HG02763 (cell line): ENCODE measurements at regions not wholly inside any gene's neighbourhood (a gene's known extent, or its start where the extent isn't known, plus 50 kb on each side); places are given as distances from the start of the nearest gene placed in this dataset.
"Not testable (repeated sequence)": the region's sequence is repeated elsewhere in the genome, so short reads cannot be mapped to it uniquely, and the experiment has no call there.

Experiments
- ATAC-seq: cut with Tn5 transposase; IDR thresholded peaks from one replicate; pipeline ENCODE4 v1.9.1; 2021; ENCODE audit warnings: mild to moderate bottlenecking, moderate library complexity; ENCODE audit not compliant: unreplicated experiment

DNA sequence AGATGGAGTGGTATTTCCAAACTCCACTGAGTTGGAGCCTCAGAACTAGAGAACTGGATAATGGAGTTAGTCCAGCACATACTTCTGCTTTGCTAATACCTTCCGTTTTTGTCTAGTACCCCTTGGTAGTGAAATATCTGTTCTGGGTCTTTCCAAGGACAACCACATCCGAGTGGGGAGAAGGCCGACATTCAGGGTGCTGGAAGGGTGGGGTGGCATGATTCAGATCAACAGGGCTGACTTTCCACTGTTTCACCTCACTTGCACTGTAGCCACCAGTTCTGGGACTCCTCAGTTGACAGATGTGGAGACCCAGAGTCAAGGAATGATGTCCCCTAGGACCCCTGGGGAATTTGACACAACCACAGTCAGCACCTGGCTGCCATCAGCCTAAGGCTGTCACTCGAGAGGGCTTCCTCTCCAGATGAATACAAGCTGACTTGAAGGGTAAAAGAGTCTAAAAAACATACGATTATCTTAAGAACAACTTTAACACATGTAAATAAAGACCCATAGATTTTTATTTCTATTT is 84.8 kb upstream of the HNF1B start:
- peak; percentile 36 for ATAC-seq

DNA sequence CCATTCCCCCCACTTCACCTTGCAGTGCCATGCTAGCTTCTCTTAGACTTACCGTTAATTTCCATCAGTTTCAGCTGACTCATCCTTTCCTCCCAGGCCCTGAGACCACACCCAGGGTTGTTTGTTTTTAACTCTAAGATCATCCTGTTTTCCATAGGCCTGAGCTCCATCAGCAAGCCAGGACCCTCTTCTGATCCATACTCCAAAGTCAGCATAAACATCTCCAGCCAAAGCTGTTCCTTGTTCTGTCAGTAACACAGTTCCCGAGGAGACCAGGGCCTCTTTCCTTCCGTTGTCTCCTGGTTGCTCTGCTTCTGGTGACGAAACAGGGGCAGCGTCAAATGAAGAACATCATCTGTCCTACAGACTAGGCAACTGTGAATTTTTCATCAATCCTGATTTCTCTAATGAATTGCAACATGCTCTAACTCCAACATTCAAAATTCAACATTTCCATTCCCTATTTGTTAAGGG is 83.8 kb upstream of the HNF1B start:
- no peak for ATAC-seq

- no peak for ATAC-seq
Measured at GRCh38 chr17:37827905-37828650, 83.2 kb upstream of the HNF1B start.

DNA sequence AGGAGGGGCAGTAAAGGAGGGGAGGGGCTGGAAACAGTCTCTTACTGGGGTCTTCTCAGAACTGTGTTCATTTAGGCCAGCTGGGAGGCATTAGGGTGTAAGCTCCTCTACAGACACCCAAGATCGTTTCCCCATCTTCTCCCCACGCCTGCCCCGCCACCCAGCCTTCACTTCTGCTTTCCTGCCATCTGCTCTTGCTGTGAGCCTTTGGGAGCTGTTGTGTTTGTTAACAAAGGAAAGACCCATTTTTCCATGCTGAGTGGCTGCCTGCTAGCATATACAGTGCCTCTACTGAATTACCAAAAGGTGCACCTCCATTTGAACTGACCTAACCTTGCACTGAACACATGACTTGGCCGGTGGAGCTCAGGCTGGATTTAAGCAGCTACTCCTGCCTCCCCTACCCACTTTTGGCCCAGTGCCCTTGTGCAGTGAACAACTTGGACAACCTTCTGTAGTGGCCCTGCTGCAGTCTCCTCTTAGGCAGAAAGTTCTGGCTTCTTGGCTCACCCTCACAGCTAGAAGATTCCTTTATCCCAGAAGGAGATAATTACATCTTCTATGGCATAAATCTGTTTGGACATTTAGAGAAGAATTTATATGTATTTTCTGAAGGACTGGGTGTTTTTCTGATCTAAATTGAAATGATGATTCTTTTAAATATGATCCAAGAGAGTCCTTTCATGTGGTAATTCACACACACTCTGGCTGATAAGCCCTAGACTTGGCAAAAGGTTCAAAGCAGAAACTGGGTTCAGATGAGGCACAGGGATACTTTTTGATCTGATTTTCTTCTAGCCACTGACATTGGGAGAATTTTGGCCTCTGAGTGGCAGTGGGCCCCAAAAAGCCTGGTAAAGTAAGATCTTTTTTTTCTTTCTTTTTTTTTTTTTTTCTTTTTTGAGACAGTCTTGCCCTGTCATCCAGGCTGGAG is 81.9 kb upstream of the HNF1B start:
- no peak for ATAC-seq

DNA sequence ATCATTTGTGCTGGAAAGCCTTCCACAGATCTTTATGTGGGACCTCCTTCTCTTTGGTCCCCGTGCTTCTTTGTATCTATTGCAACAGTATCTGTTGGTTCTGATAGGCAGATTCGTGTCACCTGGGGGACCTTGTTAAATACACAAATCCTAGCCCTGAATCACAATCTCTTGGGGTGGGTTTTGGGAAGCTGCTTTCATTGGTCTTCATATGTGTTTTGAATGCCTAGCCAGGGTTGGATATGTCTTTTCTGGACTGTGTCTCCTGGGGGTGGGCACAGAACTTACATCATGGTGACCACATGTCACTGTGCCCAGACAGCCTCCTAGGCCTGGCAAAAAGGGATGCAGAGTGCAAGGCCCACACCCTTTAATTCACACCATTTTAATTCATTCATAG is 81.0 kb upstream of the HNF1B start:
- no peak for ATAC-seq

GRCh38 chr17:37824534-37825485 is 80.0 kb upstream of the HNF1B start:
- ATAC-seq: peak; percentile 41

- ATAC-seq: no peak
Measured at GRCh38 chr17:37823996-37824395, 79.1 kb upstream of the HNF1B start.

DNA sequence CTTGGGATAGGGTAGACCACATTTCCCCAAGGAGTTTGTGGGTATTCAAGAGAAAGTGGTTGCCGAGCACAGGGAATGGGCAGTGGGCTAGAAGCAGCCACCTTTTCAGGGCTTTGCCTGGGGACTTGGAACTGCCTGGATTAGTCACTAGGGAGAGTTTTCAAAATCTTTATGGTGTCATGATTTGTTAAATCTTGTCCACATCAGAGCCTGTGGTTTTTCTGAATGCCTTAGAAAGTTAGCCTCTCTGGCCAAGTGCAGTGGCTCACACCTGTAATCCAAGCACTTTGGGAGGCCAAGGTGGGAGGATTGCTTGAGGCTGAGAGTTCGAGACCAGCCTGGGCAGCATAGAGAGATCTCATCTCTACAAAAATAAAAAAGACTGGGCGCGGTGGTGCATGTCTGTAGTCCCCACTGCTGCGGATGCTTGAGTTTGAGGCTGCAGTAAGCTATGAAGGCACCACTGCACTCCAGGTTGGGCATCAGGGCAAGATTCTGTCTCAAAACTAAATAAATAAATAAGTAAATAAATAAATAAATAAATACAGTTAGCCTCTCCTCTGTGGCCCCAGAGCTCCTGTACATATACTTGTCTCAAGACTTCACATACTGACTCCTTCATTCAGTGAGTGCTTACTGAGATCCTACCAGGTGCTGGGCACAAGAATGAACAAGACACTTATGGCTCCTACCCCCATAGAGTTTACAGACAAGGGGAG is 76.3 kb upstream of the HNF1B start:
- no peak for ATAC-seq

GRCh38 chr17:37820313-37820994 is 75.6 kb upstream of the HNF1B start:
- peak; percentile 46 for ATAC-seq

DNA sequence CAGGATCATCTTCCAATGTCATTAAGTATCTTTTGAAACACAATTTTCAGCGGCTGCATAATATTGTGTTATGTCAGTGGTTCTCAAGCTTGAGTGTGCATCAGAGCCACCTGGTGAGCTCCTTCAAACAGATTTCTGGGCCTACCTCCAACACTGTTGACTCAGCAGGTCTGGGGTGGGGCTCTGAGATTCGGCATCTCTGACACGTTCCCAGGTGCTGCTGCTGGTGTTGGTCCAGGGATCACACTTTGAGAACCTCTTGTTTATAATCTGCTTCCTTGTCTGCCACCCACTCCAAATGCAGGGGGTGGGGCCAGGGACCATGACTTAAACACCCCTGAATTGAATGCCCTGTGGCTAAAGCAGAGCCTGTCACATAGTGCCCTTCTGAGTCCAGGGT is 73.8 kb upstream of the HNF1B start:
- no peak for ATAC-seq

DNA sequence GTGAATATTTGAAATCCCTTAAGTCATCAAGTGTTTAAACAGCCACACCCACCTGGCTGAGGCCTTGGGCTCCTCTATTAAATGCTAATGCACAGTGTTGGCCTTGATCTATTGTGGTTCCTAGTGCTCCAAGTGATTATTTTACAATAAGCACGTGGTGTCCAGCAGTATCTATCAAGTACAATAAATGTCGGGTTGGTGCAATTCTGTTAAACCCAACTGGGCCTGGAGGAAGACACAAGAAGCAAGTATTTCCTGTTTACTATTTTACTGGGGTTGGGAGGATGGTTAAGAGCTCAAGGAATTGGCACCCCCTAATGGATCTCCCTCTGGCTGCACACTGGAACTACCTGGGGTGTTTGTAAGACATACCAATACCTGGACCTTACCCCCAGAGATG is 72.1 kb upstream of the HNF1B start:
- ATAC-seq: no peak

DNA sequence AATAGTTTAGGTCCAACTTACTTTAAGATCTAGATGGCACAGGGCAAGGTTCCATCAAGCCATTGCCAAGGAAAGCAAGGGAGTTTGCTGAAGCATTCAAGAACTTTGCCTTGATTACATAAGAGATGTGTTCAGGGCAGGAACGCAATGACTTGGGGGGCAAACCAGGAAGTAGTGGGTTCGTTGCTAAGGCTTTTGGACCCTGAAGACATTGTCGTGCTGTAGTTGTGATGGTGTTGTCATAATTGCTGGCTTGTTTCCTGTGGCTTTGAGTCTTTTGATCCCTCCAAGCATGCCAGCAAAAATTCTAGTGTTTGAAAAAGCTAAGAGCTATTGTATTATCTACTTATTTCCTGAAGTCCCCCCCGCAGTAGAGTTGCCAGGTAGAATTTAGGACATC is 70.7 kb upstream of the HNF1B start:
- ATAC-seq: no peak

- ATAC-seq: no peak
Measured at GRCh38 chr17:37813751-37814150, 68.9 kb upstream of the HNF1B start.

- ATAC-seq: not testable (repeated sequence)
Measured at GRCh38 chr17:37808846-37809245, 64.0 kb upstream of the HNF1B start.

GRCh38 chr17:37802712-37803416 is 58.0 kb upstream of the HNF1B start:
- no peak for ATAC-seq

DNA sequence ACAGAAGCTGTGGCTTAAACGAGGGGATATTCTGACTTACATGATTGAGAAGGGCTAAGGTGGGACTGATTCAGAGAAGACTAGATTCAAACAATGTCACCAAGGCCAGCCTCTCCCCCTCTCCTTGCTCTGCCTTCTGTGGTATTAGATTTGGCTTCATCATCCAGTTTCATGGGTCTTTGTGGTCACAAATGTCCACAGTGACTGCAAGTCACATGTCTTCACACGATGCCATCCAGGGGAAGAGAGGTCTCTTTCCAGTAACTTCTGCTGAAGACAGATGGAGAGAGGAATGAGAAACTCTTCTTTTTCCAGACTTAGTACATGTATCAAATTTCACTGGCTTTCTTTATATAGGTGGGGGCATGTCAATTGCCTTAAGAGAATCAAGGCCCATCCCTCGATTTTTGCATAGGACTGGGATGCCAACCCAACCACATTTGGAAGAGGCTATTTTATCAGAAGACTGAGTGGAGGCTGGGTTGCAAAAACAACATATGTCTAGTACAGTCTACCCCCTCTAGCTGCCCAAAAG is 57.3 kb upstream of the HNF1B start:
- no peak for ATAC-seq

DNA sequence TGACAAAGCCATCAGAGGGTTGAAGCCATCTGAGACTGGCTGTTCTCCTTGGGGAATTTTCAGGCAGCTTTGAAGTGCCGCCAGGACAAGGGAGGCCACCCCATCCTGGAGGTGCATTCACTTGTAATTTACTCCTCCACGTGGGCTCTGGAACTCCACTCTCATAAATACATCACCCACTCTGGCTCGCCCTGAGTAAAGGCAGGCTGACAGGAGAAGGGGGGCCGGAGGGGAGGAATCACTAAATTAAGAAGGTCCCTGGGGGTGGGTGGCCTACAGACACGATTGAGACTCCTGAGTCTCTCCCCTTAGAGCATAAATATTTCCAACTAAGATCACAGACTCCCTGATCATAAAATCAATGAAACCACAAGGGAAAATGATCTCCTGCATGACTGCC is 56.3 kb upstream of the HNF1B start:
- no peak for ATAC-seq

GRCh38 chr17:37797206-37797605 is 52.3 kb upstream of the HNF1B start:
- no peak for ATAC-seq
